GM12878 (cell line): ENCODE measurements at regions not wholly inside any gene's neighbourhood (a gene's known extent, or its start where the extent isn't known, plus 50 kb on each side); places are given as distances from the start of the nearest gene placed in this dataset.

Source experiments
- CEBPB ChIP-seq, 2 experiments: fragments of 150-350 bp in 1 of 2; IDR thresholded peaks; 2 replicates each; pipeline ENCODE4 v1.6.1; 2012 to 2014; ENCODE audit warnings: low read depth in 2 of 2, low read length in 2 of 2, borderline replicate concordance in 1 of 2, inconsistent platforms in 1 of 2
- E4F1 ChIP-seq: fragments of 450-650 bp; IDR thresholded peaks from 2 replicates; pipeline ENCODE4 v1.6.1; 2018; ENCODE audit warnings: borderline replicate concordance, mild to moderate bottlenecking; ENCODE audit not compliant: partially characterized antibody
- EED ChIP-seq: sonication (generic); IDR thresholded peaks from 2 replicates; pipeline ENCODE4 v1.6.1; 2016; ENCODE audit warnings: antibody characterized with exemption, low read depth
- JUND ChIP-seq: IDR thresholded peaks from 2 replicates; pipeline ENCODE4 v1.6.1; 2012; ENCODE audit warnings: low read depth, mild to moderate bottlenecking, low read length, improper control_type of control experiment, moderate library complexity
- MXI1 ChIP-seq: fragments of 150-350 bp; IDR thresholded peaks from 2 replicates; pipeline ENCODE4 v1.6.1; 2011; ENCODE audit warnings: low read depth, mild to moderate bottlenecking, inconsistent platforms, low read length, improper control_type of control experiment
- RB1 ChIP-seq: fragments of 450-650 bp; formaldehyde crosslinking; IDR thresholded peaks from 2 replicates; pipeline ENCODE4 v1.6.1; 2017; ENCODE audit warnings: mild to moderate bottlenecking, borderline replicate concordance
- RELA ChIP-seq: fragments of 450-650 bp; IDR thresholded peaks from 2 replicates; pipeline ENCODE4 v1.8.0; 2014; ENCODE audit warnings: borderline replicate concordance; ENCODE audit not compliant: partially characterized antibody
- TAF1 ChIP-seq: IDR thresholded peaks from 2 replicates; pipeline ENCODE4 v1.6.1; 2011; ENCODE audit warnings: mild to moderate bottlenecking, low read depth, low read length, borderline replicate concordance
- ZBED1 ChIP-seq: IDR thresholded peaks from 2 replicates; pipeline ENCODE4 v1.6.1; 2016; ENCODE audit warnings: borderline replicate concordance
- TF ChIP-seq, protein P1 (sequence below): IDR thresholded peaks from 2 replicates; pipeline ENCODE4 v1.6.1; 2011; ENCODE audit warnings: low read depth, low read length, improper control_type of control experiment, borderline replicate concordance
- TF ChIP-seq, protein P2 (sequence below): fragments of 150-350 bp; IDR thresholded peaks from 2 replicates; pipeline ENCODE4 v1.6.1; 2014; ENCODE audit warnings: mild to moderate bottlenecking, low read depth, low read length
- TF ChIP-seq, protein P3 (sequence below): IDR thresholded peaks from 2 replicates; pipeline ENCODE4 v1.6.1; 2011; ENCODE audit warnings: low read depth, mild to moderate bottlenecking, low read length, moderate library complexity, borderline replicate concordance; ENCODE audit errors: extremely low read depth

- TF ChIP-seq MXI1 (no peak), RB1 (no peak), ZBED1 (no peak), CEBPB (IDR thresholded peaks at IDR 0.05; ENCODE audit: borderline replicate concordance in 1 of 2, low read depth in 2 of 2, low read length in 2 of 2) (no peak), JUND (no peak), RELA (no peak), EED (no peak), TAF1 (no peak), E4F1 (no peak)
- TF ChIP-seq, protein P1, sequence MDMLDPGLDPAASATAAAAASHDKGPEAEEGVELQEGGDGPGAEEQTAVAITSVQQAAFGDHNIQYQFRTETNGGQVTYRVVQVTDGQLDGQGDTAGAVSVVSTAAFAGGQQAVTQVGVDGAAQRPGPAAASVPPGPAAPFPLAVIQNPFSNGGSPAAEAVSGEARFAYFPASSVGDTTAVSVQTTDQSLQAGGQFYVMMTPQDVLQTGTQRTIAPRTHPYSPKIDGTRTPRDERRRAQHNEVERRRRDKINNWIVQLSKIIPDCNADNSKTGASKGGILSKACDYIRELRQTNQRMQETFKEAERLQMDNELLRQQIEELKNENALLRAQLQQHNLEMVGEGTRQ = no peak
- TF ChIP-seq, protein P2, sequence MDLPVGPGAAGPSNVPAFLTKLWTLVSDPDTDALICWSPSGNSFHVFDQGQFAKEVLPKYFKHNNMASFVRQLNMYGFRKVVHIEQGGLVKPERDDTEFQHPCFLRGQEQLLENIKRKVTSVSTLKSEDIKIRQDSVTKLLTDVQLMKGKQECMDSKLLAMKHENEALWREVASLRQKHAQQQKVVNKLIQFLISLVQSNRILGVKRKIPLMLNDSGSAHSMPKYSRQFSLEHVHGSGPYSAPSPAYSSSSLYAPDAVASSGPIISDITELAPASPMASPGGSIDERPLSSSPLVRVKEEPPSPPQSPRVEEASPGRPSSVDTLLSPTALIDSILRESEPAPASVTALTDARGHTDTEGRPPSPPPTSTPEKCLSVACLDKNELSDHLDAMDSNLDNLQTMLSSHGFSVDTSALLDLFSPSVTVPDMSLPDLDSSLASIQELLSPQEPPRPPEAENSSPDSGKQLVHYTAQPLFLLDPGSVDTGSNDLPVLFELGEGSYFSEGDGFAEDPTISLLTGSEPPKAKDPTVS = no peak
- TF ChIP-seq, protein P3, sequence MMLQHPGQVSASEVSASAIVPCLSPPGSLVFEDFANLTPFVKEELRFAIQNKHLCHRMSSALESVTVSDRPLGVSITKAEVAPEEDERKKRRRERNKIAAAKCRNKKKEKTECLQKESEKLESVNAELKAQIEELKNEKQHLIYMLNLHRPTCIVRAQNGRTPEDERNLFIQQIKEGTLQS = no peak
Measured at GRCh38 chr7:16083931-16084330, 337.4 kb downstream of the CRPPA start (continued).
